Type B pancreatic cell (in vitro differentiated cells): ENCODE measurements at regions not wholly inside any gene's neighbourhood (a gene's known extent, or its start where the extent isn't known, plus 50 kb on each side); places are given as distances from the start of the nearest gene placed in this dataset.

ENCODE experiments used
- DNase-seq: peaks from one replicate; pipeline ENCODE4 v3.0.0; 2021; ENCODE audit warnings: mixed read lengths; ENCODE audit not compliant: unreplicated experiment; ENCODE audit errors: extremely low spot score
- H3K27ac Mint-ChIP-seq: 2 replicates; pipeline ENCODE4 v1.8.0; 2021; ENCODE audit warnings: mild to moderate bottlenecking, mixed read lengths
- H3K27me3 Mint-ChIP-seq: 2 replicates; pipeline ENCODE4 v1.8.0; 2021; ENCODE audit warnings: mixed read lengths
- H3K36me3 Mint-ChIP-seq: 2 replicates; pipeline ENCODE4 v1.8.0; 2021; ENCODE audit warnings: mixed read lengths
- H3K4me1 Mint-ChIP-seq: one replicate; pipeline ENCODE4 v1.8.0; 2021; ENCODE audit warnings: mixed read lengths; ENCODE audit not compliant: unreplicated experiment
- H3K4me3 Mint-ChIP-seq: 2 replicates; pipeline ENCODE4 v1.8.0; 2021; ENCODE audit warnings: mild to moderate bottlenecking, mixed read lengths
- H3K9me3 Mint-ChIP-seq: 2 replicates; pipeline ENCODE4 v1.8.0; 2021; ENCODE audit warnings: mixed read lengths
- CTCF ChIP-seq: fragments of 200-600 bp; sonication (generic); conservative IDR thresholded peaks from 2 replicates; pipeline ENCODE4 v1.5.0; 2021; ENCODE audit warnings: antibody characterized with exemption, mild to moderate bottlenecking

DNA sequence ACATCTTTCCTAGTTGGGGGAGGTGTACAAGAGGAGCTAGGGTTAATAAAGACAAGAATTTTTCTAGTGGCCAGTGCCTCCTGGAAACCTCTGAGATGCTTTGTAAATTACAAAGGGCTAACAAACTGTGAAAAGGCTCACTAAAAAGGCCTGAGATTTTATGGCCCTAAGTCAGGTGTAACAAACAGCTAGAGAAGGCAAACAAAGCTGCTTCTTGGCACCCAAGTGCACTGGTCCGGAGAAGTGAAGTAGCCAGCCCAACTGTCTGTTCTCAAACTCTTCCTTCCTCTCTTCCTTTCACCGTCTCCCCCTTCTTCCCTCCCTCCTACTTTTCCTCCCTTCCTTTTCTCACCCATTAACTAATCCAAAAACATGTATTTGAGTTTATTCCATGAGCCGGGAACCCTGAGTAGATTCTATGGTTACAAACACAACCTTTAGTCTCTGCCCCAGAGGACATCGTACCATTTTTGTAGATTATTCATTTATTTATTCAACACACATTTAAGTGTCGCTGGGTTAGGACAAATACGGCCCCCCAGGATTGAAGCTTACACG, 143.4 kb upstream of the PCGF5 start:
- peaks cover 40% of the 10 kb centered on the region for H3K27me3 Mint-ChIP-seq
- H3K4me3 Mint-ChIP-seq, result no peak overlapping the region
- H3K4me1 Mint-ChIP-seq, result no peaks in the 10 kb centered on the region
- no peak overlapping the region for H3K27ac Mint-ChIP-seq
- DNase-seq, result no peak
- H3K36me3 Mint-ChIP-seq, result no peaks in the 10 kb centered on the region
- H3K9me3 Mint-ChIP-seq, result no peaks in the 10 kb centered on the region
- TF ChIP-seq CTCF, result no peak

GRCh38 chr10:91077549-91078071, 142.9 kb upstream of the PCGF5 start:
- Mint-ChIP-seq H3K27ac (no peak overlapping the region), H3K4me1 (no peaks in the 10 kb centered on the region), H3K36me3 (no peaks in the 10 kb centered on the region), H3K4me3 (no peak overlapping the region), H3K9me3 (no peaks in the 10 kb centered on the region), H3K27me3 (peaks cover 38% of the 10 kb centered on the region)
- no peak for DNase-seq
- TF ChIP-seq CTCF, result no peak

GRCh38 chr10:91080776-91081175, 139.7 kb upstream of the PCGF5 start:
- H3K36me3 Mint-ChIP-seq, result no peaks in the 10 kb centered on the region
- H3K27me3 Mint-ChIP-seq, result peaks cover 30% of the 10 kb centered on the region
- H3K4me1 Mint-ChIP-seq, result no peaks in the 10 kb centered on the region
- no peaks in the 10 kb centered on the region for H3K9me3 Mint-ChIP-seq
- H3K27ac Mint-ChIP-seq, result no peak overlapping the region
- no peak for TF ChIP-seq CTCF
- no peak for DNase-seq
- no peak overlapping the region for H3K4me3 Mint-ChIP-seq

DNA sequence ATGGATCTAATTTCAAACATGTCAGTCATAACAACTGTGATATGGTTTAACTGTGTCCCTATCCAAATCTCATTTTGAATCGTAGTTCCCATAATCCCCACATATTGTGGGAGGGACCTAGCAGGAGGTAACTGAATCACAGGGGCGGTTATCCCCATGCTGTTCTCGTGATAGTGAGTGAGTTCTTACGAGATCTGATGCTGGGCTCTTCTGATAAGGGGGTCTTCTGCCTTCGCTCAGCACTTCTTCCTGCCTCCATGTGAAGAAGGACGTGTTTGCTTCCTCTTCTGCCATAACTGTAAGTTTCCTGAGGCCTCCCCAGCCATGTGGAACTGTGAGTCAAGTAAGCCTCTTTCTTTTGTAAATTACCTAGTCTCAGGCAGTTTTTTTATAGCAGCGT, 138.0 kb upstream of the PCGF5 start:
- no peak for DNase-seq
- H3K4me1 Mint-ChIP-seq, result no peaks in the 10 kb centered on the region
- H3K27ac Mint-ChIP-seq, result no peak overlapping the region
- H3K9me3 Mint-ChIP-seq, result no peaks in the 10 kb centered on the region
- no peak overlapping the region for H3K4me3 Mint-ChIP-seq
- no peaks in the 10 kb centered on the region for H3K36me3 Mint-ChIP-seq
- peaks cover 18% of the 10 kb centered on the region for H3K27me3 Mint-ChIP-seq
- TF ChIP-seq CTCF, result no peak

DNA sequence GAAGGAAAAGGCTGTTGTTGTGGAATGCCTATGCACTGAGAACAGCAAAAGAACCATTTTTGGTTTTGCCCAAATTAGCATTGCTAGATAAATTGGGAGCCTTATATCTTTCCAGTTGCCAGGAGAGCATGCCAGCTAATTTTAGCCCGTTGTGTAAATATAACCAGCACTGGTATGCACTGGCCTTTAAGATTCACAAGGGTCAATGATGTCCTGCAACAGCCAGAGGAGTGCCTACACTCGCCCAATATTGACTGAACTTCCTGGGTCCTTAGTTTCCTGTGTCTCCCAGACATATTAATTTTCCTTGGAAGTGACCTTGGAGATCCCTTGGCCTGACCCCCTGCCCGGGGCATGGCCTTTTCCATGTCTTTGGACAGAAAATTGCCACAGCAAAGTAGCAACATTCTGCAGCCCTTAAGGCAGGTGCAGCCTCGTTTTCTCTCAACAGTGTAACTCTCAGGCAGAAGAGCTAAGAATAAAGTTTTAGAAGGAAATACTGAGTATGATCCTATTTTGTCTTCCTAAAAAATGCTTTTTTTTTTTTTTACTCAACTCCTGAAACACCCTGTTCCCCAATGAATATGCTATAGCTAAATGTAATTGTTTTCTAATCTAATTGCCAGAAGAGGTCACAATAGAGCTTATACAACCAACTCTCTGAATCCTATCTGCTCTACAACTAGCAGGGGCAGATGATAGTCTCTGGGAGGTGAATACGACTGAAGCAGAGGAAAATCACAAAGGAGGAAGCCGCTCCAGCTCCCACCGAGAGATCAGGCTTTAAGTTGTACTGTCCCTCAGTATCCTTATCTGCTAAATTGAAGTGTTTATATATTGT, 131.9 kb upstream of the PCGF5 start:
- no peak overlapping the region for H3K27ac Mint-ChIP-seq
- no peaks in the 10 kb centered on the region for H3K36me3 Mint-ChIP-seq
- H3K9me3 Mint-ChIP-seq, result peaks cover under 1% of the 10 kb centered on the region

More for the DNA sequence above, 131.9 kb upstream of the PCGF5 start:
- DNase-seq, result no peak
- Mint-ChIP-seq H3K27me3 (peaks cover 4% of the 10 kb centered on the region), H3K4me1 (no peaks in the 10 kb centered on the region), H3K4me3 (no peak overlapping the region)
- TF ChIP-seq CTCF, result no peak
